HepG2 (cell line): ENCODE measurements at regions not wholly inside any gene's neighbourhood (a gene's known extent, or its start where the extent isn't known, plus 50 kb on each side); places are given as distances from the start of the nearest gene placed in this dataset.

Source experiments
- ATAC-seq: fragments of 200-7000 bp; cut with Tn5 transposase; 3 replicates; pipeline ENCODE4 v1.9.1; 2020; ENCODE audit warnings: mild to moderate bottlenecking, moderate library complexity
- BruUV-seq: library from RNA; stranded (reverse); fragments of 400-500 nt; replicated peaks from 2 replicates; lab custom pipeline; 2021; lab: Mats Ljungman, UMichigan
- CTCF ChIA-PET: fragments of 300-600 bp; formaldehyde crosslinking; extraction: SDS; loops from one replicate; lab custom pipeline; 2021; ENCODE audit warnings: low total read pairs, inconsistent platforms, low intra/inter-chr PET ratio; lab: Yijun Ruan, JAX
- POLR2A ChIA-PET: fragments of 350-600 bp; sonication (Branson Sonifier 250); formaldehyde crosslinking; loops from one replicate; lab custom pipeline; 2020; ENCODE audit warnings: antibody characterized with exemption, inconsistent platforms; lab: Yijun Ruan, JAX
- DNase-seq: peaks from one replicate; pipeline ENCODE4 v3.0.0-alpha.2; 2015; ENCODE audit warnings: low spot score
- FAIRE-seq: peaks from 3 replicates; lab custom pipeline; 2011; peaks lifted over from hg19 to GRCh38; lab: Jason Lieb, UNC
- H2AFZ ChIP-seq: one replicate; pipeline ENCODE4 v1.6.1; 2011; ENCODE audit warnings: low read length, inconsistent platforms
- H3K27ac ChIP-seq: fragments of 300-600 bp; 3 replicates; pipeline ENCODE4 v1.8.0; 2011; ENCODE audit warnings: mixed run types, mild to moderate bottlenecking, mixed read lengths, low read length, inconsistent platforms; ENCODE audit not compliant: insufficient read depth; ENCODE audit errors: extremely low read length
- H3K27me3 ChIP-seq, 2 experiments: fragments of 200-600 bp in 1 of 2; 2 replicates in 1 of 2; 3 replicates in 1 of 2; pipeline versions ENCODE4 v1.6.0 to v1.8.0; 2011; ENCODE audit warnings: low read length in 2 of 2, mild to moderate bottlenecking in 2 of 2, moderate library complexity in 2 of 2, inconsistent platforms in 1 of 2; ENCODE audit not compliant: insufficient read depth in 2 of 2, control insufficient read depth in 1 of 2
- H3K36me3 ChIP-seq, 2 experiments: fragments of 200-600 bp in 1 of 2; replicated peaks in 1 of 2; 2 replicates in 1 of 2; 3 replicates in 1 of 2; pipeline versions ENCODE4 v1.5.1 to v1.8.0; 2011; ENCODE audit warnings: low read length in 2 of 2, inconsistent platforms in 1 of 2; ENCODE audit not compliant: insufficient read depth in 2 of 2, control insufficient read depth in 1 of 2
- H3K4me1 ChIP-seq: 2 replicates; pipeline ENCODE4 v1.5.1; 2012; ENCODE audit warnings: low read length, inconsistent platforms; ENCODE audit not compliant: insufficient read depth
- H3K4me2 ChIP-seq: 2 replicates; pipeline ENCODE4 v1.6.0; 2011; ENCODE audit warnings: low read depth, low read length, inconsistent platforms
- H3K4me3 ChIP-seq, 3 experiments: fragments of 200-600 bp in 1 of 3; sonication (generic), shearing (Covaris generic) in 1 of 3; replicated peaks in 1 of 3; 2 replicates each; pipeline ENCODE4 v1.5.1; 2011 to 2016; ENCODE audit warnings: low read length in 3 of 3, inconsistent platforms in 2 of 3, low read depth in 2 of 3, mild to moderate bottlenecking in 2 of 3, control low read depth in 1 of 3, mixed read lengths in 1 of 3; ENCODE audit not compliant: insufficient read depth in 1 of 3
- H3K79me2 ChIP-seq: one replicate; pipeline ENCODE4 v1.6.1; 2011; ENCODE audit warnings: low read length, inconsistent platforms; ENCODE audit not compliant: insufficient read depth
- H3K9ac ChIP-seq: 2 replicates; pipeline ENCODE4 v1.6.0; 2011; ENCODE audit warnings: mild to moderate bottlenecking, low read depth, low read length, inconsistent platforms; ENCODE audit not compliant: insufficient read depth
- H3K9me3 ChIP-seq: 2 replicates; pipeline ENCODE4 v1.5.1; 2012; ENCODE audit warnings: mild to moderate bottlenecking, low read length
- H4K20me1 ChIP-seq: 2 replicates; pipeline ENCODE4 v1.6.0; 2011; ENCODE audit warnings: inconsistent platforms, mild to moderate bottlenecking, low read length, moderate library complexity; ENCODE audit not compliant: insufficient read depth
- HNRNPH1 ChIP-seq: fragments of 200-400 bp; formaldehyde crosslinking; optimal IDR thresholded peaks from 2 replicates; pipeline ENCODE3; 2017; ENCODE audit warnings: mild to moderate bottlenecking, low read depth, low read length
- MBNL3 ChIP-seq: fragments of 250-450 bp; sonication (Bioruptor Pico); conservative IDR thresholded peaks from 2 replicates; pipeline ENCODE4 v1.8.0; 2022; ENCODE audit warnings: mild to moderate bottlenecking, inconsistent platforms
- MTF1 ChIP-seq: sonication (generic); formaldehyde crosslinking; IDR thresholded peaks from 2 replicates; pipeline ENCODE4 v1.5.0; 2020; ENCODE audit warnings: missing genetic modification reagents
- PTBP1 ChIP-seq: fragments of 200-400 bp; formaldehyde crosslinking; IDR thresholded peaks from 2 replicates; pipeline ENCODE4 v1.6.1; 2018; ENCODE audit warnings: low read length, low read depth; ENCODE audit not compliant: poor library complexity, severe bottlenecking
- SOX6 ChIP-seq, 2 experiments: fragments of 450-650 bp in 1 of 2; sonication (generic) in 1 of 2; formaldehyde crosslinking in 1 of 2; IDR thresholded peaks; 2 replicates each; pipeline versions ENCODE4 v1.4.0 to v1.6.1; 2017 to 2020; ENCODE audit warnings: antibody characterized with exemption in 1 of 2, mild to moderate bottlenecking in 1 of 2, missing genetic modification reagents in 1 of 2
- ZNF598 ChIP-seq: sonication (generic); formaldehyde crosslinking; IDR thresholded peaks from 2 replicates; pipeline ENCODE4 v1.5.1; 2020; ENCODE audit warnings: mild to moderate bottlenecking, missing genetic modification reagents, borderline replicate concordance
- WGBS: methylation state at CpG from one replicate; pipeline ENCODE4 v1.1.6; 2017; ENCODE audit warnings: low lambda C conversion rate; 5-methylcytosine and 5-hydroxymethylcytosine counted together
- in situ Hi-C: cut with HindIII; loops from 2 replicates; pipeline ENCODE4 v1.10.0; 2017; ENCODE audit warnings: low pct_unique_long_range_greater_than_20kb; ENCODE audit not compliant: extremely low pct_ligation_motif_present
- intact Hi-C: fragments of 100-400 bp; cut with micrococcal nuclease; formaldehyde crosslinking; loops from one replicate; pipeline ENCODE4 v1.10.0; 2022; ENCODE audit not compliant: unreplicated experiment
- TF ChIP-seq, protein P1 (sequence below): sonication (generic); formaldehyde crosslinking; IDR thresholded peaks from 2 replicates; pipeline ENCODE4 v1.5.0; 2020; ENCODE audit warnings: missing genetic modification reagents

DNA sequence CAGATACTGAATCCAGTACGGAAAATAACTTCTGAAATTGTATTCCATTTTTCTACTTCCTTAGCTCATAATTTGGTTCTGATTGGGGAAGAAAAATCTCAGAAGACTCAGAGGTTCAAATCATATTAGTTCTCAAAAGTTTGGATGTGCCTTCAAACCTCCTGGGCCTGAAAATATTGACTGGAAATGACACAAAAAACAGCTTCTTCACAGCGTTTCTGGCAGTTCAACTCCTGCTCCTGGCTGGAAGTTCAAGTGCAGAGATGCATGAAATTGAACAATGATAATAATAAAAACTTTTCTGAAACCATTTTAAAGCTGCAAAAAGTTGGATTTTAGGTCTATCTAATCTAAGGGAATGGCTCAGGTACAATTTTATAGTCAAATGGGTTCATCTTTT, 1459.9 kb upstream of the CELF4 start:
- Histone ChIP-seq H3K36me3 (no peaks in the 10 kb centered on the region), H3K9ac (no peak overlapping the region), H3K4me3 (no peak overlapping the region), H3K9me3 (no peaks in the 10 kb centered on the region), H3K4me1 (no peaks in the 10 kb centered on the region), H3K79me2 (no peaks in the 10 kb centered on the region), H3K27ac (no peak overlapping the region), H3K27me3 (no peaks in the 10 kb centered on the region), H3K4me2 (no peak overlapping the region), H4K20me1 (no peaks in the 10 kb centered on the region), H2AFZ (no peak overlapping the region)
- POLR2A ChIA-PET: no interaction called here
- intact Hi-C loops (no loop called here), in situ Hi-C loops (no loop called here)
- FAIRE-seq (no peak), ATAC-seq (no peak), DNase-seq (no peak)
- CTCF ChIA-PET: no interaction called here
- no TSS peak for BruUV-seq
- TF ChIP-seq MTF1 (CRISPR knock-in tag) (no peak), ZNF598 (no peak), PTBP1 (no peak), MBNL3 (no peak)
- 9% methylated on average over 2 of the region's 2 CpGs for WGBS

- Histone ChIP-seq H3K4me1 (no peaks in the 10 kb centered on the region), H3K36me3 (no peaks in the 10 kb centered on the region), H3K4me2 (no peak overlapping the region), H3K9me3 (no peaks in the 10 kb centered on the region), H3K79me2 (no peaks in the 10 kb centered on the region), H2AFZ (no peak overlapping the region), H4K20me1 (no peaks in the 10 kb centered on the region), H3K4me3 (no peak overlapping the region), H3K9ac (no peak overlapping the region), H3K27me3 (no peaks in the 10 kb centered on the region), H3K27ac (no peak overlapping the region)
- DNase-seq: no peak
- no peak for ATAC-seq
- ChIA-PET POLR2A (no interaction called here), CTCF (no interaction called here)
- in situ Hi-C loops: no loop called here
- BruUV-seq: no TSS peak
- no peak for FAIRE-seq
- intact Hi-C loops: no loop called here
- TF ChIP-seq HNRNPH1: no peak
- TF ChIP-seq, protein P1, sequence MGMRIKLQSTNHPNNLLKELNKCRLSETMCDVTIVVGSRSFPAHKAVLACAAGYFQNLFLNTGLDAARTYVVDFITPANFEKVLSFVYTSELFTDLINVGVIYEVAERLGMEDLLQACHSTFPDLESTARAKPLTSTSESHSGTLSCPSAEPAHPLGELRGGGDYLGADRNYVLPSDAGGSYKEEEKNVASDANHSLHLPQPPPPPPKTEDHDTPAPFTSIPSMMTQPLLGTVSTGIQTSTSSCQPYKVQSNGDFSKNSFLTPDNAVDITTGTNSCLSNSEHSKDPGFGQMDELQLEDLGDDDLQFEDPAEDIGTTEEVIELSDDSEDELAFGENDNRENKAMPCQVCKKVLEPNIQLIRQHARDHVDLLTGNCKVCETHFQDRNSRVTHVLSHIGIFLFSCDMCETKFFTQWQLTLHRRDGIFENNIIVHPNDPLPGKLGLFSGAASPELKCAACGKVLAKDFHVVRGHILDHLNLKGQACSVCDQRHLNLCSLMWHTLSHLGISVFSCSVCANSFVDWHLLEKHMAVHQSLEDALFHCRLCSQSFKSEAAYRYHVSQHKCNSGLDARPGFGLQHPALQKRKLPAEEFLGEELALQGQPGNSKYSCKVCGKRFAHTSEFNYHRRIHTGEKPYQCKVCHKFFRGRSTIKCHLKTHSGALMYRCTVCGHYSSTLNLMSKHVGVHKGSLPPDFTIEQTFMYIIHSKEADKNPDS (CRISPR knock-in tag): no peak
- no peak for TF ChIP-seq SOX6 (IDR thresholded peaks at IDR 0.05)
- no peak for TF ChIP-seq SOX6 (CRISPR knock-in tag; IDR thresholded peaks at IDR 0.05)
- 31% methylated on average over 3 of the region's 3 CpGs for WGBS
Measured at GRCh38 chr18:39019989-39020388, 1454.4 kb upstream of the CELF4 start.
